Mucosa of stomach (tissue), 1 donor: ENCODE measurements at regions not wholly inside any gene's neighbourhood (a gene's known extent, or its start where the extent isn't known, plus 50 kb on each side); places are given as distances from the start of the nearest gene placed in this dataset.

Experiments used
- H3K27me3 ChIP-seq: one replicate; pipeline ENCODE4 v1.7.0; 2013; ENCODE audit warnings: mild to moderate bottlenecking, low read length; ENCODE audit not compliant: control insufficient read depth, insufficient read depth
- H3K36me3 ChIP-seq: one replicate; pipeline ENCODE4 v1.7.0; 2013; ENCODE audit warnings: low read length; ENCODE audit not compliant: control insufficient read depth, insufficient read depth
- H3K4me1 ChIP-seq: one replicate; pipeline ENCODE4 v1.7.0; 2013; ENCODE audit warnings: mild to moderate bottlenecking, low read length; ENCODE audit not compliant: control insufficient read depth, insufficient read depth
- H3K4me3 ChIP-seq: one replicate; pipeline ENCODE4 v1.7.0; 2013; ENCODE audit warnings: low read length
- H3K9ac ChIP-seq: one replicate; pipeline ENCODE4 v1.7.0; 2013; ENCODE audit warnings: mild to moderate bottlenecking, low read length, moderate library complexity
- H3K9me3 ChIP-seq: one replicate; pipeline ENCODE4 v1.7.0; 2013; ENCODE audit warnings: mild to moderate bottlenecking, low read length, moderate library complexity; ENCODE audit not compliant: control insufficient read depth
- donor health status: Pancreatic carcinoma.

DNA sequence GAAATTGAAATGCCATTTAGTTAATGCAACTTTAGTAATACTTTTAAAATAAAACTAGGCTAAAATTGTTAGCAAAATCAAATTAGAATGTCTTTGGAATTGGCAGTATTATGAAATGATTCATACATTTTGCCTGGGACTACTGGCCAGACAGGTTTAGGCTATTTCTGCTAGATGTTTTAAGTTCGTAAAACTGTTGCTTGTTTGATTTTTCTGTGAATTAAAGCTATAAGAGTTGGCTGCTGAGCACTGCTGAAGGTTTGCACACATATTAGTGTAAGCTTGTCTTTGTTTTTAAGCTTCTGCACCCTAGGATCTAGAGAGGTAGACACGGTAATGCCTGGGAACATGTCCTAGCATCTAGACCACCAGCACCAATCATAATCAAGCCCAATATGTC is 1094.6 kb upstream of the ADGRL4 start:
- no peaks in the 10 kb centered on the region for H3K27me3 ChIP-seq
- no peaks in the 10 kb centered on the region for H3K9me3 ChIP-seq
- no peak overlapping the region for H3K9ac ChIP-seq

DNA sequence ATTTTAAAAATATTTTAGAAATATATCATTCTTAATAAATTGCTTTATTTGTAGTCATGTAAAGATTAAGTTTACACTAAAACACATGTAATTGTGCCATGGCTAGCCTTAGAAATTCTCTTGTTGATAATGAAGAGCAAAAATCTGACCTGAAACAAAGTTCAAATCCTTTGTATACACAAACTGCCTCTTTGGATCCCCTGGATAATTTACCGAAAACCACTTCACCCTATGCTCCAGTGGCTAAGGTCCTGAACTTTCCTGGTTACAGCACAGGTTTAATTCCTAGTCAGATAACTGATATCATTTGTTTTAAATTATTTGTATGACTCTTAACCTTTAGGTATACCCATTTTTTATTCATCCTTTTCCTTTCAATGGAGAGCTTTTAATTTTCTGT is 1093.2 kb upstream of the ADGRL4 start:
- H3K4me1 ChIP-seq, result no peaks in the 10 kb centered on the region
- no peaks in the 10 kb centered on the region for H3K36me3 ChIP-seq
- no peaks in the 10 kb centered on the region for H3K27me3 ChIP-seq
- no peaks in the 10 kb centered on the region for H3K9me3 ChIP-seq
- H3K4me3 ChIP-seq, result no peak overlapping the region
- H3K9ac ChIP-seq, result no peak overlapping the region

More for the DNA sequence above, 1094.6 kb upstream of the ADGRL4 start:
- H3K4me3 ChIP-seq, result no peak overlapping the region
- H3K4me1 ChIP-seq, result no peaks in the 10 kb centered on the region
- no peaks in the 10 kb centered on the region for H3K36me3 ChIP-seq

DNA sequence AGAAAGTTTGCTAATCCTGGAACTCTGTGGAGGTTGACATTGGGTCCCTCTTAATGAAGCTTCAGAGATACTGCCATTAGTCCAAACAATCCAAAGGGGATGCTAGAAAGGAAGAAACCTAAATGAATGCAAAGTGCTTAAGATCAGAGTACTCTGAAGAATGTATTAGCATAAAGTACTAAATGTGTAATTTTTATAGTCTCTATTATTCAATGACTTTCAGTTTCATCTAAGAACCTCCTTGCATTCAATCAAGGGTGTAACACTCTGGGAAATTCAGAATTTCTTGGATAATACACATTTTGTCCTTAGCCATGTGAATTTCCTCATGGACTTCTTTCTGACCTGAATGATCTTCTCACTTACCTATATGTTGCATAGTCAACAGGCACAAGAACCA is 1078.5 kb upstream of the ADGRL4 start:
- Histone ChIP-seq H3K36me3 (no peaks in the 10 kb centered on the region), H3K4me1 (no peaks in the 10 kb centered on the region), H3K4me3 (no peak overlapping the region), H3K27me3 (no peaks in the 10 kb centered on the region), H3K9me3 (no peaks in the 10 kb centered on the region), H3K9ac (no peak overlapping the region)

DNA sequence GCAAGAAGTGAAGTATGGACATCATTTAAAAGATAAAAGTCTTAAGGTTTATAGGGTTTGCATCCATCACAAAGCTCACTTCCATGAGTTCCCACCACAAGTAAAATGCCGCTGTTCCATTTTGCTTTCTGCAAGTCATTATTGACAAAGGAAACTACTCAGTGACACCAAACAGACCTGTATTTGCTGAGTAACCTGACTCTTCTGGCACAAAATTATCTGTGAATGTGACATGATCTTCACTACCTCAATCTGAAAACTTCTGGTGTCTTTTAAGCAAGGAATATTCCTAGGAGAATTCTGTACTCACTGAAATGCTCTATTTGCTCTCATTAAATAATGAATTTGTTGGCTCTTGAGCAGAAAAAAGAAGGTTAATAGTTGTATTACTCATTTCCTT is 1077.4 kb upstream of the ADGRL4 start:
- no peaks in the 10 kb centered on the region for H3K4me1 ChIP-seq
- H3K27me3 ChIP-seq, result no peaks in the 10 kb centered on the region
- no peaks in the 10 kb centered on the region for H3K9me3 ChIP-seq

DNA sequence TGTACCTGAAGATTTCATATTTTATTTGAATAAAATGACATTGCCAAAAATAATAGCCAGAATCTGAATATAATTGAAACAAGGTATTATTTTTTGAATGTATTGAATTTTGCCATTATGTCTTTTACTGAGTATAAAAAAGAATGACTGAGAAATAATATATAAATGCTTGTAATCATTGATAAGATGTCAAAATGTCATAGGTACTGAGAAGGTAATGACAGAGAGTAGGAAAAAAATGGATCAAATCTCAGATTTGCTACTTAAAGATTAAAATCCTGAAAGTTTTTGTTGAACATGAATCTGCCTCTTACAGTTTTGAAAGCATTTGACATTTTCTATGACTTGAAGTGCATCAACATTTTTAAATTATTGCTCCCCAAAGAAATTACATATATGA is 1069.9 kb upstream of the ADGRL4 start:
- no peak overlapping the region for H3K4me3 ChIP-seq
- H3K27me3 ChIP-seq, result no peaks in the 10 kb centered on the region
- H3K36me3 ChIP-seq, result no peaks in the 10 kb centered on the region
- H3K9ac ChIP-seq, result no peak overlapping the region
- H3K9me3 ChIP-seq, result no peaks in the 10 kb centered on the region
- no peaks in the 10 kb centered on the region for H3K4me1 ChIP-seq

More for the DNA sequence above, 1077.4 kb upstream of the ADGRL4 start:
- H3K4me3 ChIP-seq, result no peak overlapping the region
- H3K9ac ChIP-seq, result no peak overlapping the region
- H3K36me3 ChIP-seq, result no peaks in the 10 kb centered on the region

DNA sequence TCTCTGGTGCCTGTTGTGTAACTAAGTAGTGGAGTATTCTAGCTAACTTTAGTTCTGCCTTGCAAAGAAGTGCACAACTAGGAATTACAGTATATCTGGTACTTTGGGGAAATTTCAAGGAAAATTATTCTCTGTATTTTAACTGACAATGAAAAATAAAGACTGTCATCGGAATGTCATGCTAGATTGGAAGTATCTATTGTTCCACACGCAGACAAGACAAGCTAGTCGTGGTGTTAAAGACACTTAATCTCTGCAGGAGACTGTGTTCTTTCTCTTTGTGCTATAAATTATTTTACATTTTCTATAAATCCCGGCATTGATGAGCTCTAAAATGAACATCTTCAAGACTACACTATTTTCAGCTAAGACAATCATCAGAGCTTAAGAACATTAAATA is 1068.8 kb upstream of the ADGRL4 start:
- Histone ChIP-seq H3K27me3 (no peaks in the 10 kb centered on the region), H3K4me3 (no peak overlapping the region), H3K9me3 (no peaks in the 10 kb centered on the region), H3K9ac (no peak overlapping the region), H3K36me3 (no peaks in the 10 kb centered on the region), H3K4me1 (no peaks in the 10 kb centered on the region)

DNA sequence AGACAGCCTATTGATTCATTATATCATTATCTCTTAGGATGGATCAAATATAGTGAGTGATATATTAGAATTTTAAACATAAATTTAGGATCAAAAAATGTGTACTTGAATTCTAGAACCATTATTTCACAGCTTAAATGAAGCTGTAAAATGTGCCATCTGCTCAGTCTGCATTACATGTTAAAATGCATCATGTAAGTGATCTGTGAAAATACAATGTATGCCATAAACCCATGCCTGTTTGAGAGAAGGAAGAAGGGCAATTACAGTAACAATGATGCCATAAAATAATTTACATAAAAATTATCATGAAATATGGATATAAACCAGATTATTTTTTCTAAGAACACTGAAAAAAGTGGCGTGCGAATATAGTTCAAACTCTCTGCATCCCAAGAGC is 1066.0 kb upstream of the ADGRL4 start:
- H3K27me3 ChIP-seq, result no peaks in the 10 kb centered on the region
- H3K9me3 ChIP-seq, result no peaks in the 10 kb centered on the region
- H3K9ac ChIP-seq, result no peak overlapping the region
- no peak overlapping the region for H3K4me3 ChIP-seq
- H3K4me1 ChIP-seq, result no peaks in the 10 kb centered on the region
- H3K36me3 ChIP-seq, result no peaks in the 10 kb centered on the region

DNA sequence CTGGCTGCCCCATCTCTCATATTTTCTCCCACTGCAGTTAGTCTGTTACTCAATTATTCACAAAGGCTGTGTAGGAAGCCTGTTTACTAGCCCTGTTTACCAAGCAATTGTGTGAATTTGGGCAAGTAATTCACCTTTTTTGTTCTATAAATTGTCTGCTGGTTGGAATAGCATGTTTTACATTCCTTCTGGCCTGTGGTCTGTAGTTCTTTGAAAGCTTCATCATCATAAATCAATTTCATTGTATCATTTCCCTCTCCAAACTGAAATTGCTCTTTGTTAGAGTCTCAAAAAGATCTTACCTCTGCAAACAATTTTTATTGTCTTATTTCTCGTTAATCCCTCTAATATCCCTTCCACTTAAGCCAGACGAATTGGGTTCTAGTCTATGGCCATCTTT is 1059.5 kb upstream of the ADGRL4 start:
- Histone ChIP-seq H3K4me3 (no peak overlapping the region), H3K9ac (no peak overlapping the region), H3K36me3 (no peaks in the 10 kb centered on the region), H3K9me3 (no peaks in the 10 kb centered on the region), H3K4me1 (no peaks in the 10 kb centered on the region), H3K27me3 (no peaks in the 10 kb centered on the region)

DNA sequence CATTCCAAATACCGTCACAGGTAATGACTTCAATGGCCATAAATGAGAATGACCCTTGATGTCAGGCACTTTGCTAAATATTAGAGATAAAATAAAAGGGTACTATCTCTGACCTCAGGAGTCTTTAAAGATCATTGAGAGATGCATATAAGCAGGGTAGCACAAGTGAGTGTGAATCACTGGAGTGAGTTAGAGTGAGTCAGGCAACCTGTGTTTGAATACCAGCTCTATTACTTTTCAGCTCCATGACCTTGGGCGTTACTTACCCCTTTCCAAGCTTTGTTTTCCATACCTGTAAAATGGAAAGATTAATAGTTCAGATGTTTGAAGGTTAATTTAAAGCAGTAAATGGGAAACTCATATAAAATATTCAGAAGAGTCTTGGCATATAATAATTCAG is 1058.0 kb upstream of the ADGRL4 start:
- Histone ChIP-seq H3K36me3 (no peaks in the 10 kb centered on the region), H3K9me3 (no peaks in the 10 kb centered on the region), H3K9ac (no peak overlapping the region), H3K4me3 (no peak overlapping the region), H3K27me3 (no peaks in the 10 kb centered on the region), H3K4me1 (no peaks in the 10 kb centered on the region)

DNA sequence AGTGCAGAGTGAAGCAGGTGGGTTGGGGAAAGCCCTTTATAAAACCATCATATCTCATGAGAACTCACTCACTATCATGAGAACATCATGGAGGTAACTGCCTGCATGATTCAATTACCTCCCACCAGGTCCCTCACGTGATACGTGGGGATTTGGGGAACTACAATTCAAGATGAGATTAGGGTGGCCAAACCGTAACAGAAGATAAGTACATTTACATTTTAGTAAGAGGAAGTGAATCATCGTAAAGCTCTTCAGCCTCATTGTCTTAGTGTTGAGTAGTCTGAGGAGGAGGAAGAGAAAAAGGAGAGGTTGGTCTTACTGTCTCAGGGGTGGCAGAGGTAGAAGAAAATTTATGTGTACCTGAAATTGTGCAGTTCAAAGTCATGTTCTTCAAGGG is 1053.4 kb upstream of the ADGRL4 start:
- Histone ChIP-seq H3K27me3 (no peaks in the 10 kb centered on the region), H3K9ac (no peak overlapping the region), H3K9me3 (no peaks in the 10 kb centered on the region), H3K4me3 (no peak overlapping the region), H3K36me3 (no peaks in the 10 kb centered on the region), H3K4me1 (no peaks in the 10 kb centered on the region)

DNA sequence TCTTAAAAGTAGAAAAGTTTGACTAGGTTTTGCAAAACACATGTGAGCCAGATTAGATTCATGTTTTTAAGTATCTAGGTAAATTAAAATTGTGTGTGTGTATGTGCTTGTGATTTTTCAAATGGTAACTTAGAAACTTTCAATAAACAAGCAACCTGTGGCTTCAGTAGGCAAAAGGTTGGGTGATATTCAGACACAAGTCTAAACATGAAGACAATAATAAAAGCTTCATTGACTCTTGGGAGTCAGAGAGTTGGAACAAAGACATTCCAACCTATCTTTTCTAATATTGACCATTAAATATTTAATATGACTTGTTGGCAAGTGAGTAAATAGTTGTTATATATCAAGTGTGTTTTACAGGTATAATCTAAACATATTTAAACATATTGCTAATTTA is 1049.6 kb upstream of the ADGRL4 start:
- Histone ChIP-seq H3K4me1 (no peaks in the 10 kb centered on the region), H3K9me3 (no peaks in the 10 kb centered on the region), H3K9ac (no peak overlapping the region), H3K27me3 (no peaks in the 10 kb centered on the region), H3K36me3 (no peaks in the 10 kb centered on the region), H3K4me3 (no peak overlapping the region)

DNA sequence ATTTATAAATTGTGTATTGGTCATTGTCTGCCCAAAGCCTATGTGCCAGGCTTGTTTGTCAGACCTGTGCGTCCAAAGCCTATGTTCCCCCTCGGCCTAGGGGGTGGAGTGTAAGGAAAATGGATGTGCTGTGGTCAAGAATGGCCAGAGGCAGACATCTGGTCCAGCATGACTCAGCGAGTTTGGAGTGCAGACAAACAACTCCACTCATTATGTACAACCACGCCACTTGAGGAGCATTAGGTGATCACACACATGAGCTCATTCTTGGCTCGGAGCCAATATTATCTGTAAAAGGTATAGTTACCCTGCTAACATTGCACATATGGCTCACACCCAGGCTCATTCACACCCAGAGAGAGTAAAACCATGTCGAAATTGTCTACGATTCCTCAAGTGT is 1047.6 kb upstream of the ADGRL4 start:
- H3K4me3 ChIP-seq, result no peak overlapping the region
- H3K36me3 ChIP-seq, result no peaks in the 10 kb centered on the region
- no peaks in the 10 kb centered on the region for H3K4me1 ChIP-seq
- no peaks in the 10 kb centered on the region for H3K27me3 ChIP-seq
- H3K9ac ChIP-seq, result no peak overlapping the region
- no peaks in the 10 kb centered on the region for H3K9me3 ChIP-seq

DNA sequence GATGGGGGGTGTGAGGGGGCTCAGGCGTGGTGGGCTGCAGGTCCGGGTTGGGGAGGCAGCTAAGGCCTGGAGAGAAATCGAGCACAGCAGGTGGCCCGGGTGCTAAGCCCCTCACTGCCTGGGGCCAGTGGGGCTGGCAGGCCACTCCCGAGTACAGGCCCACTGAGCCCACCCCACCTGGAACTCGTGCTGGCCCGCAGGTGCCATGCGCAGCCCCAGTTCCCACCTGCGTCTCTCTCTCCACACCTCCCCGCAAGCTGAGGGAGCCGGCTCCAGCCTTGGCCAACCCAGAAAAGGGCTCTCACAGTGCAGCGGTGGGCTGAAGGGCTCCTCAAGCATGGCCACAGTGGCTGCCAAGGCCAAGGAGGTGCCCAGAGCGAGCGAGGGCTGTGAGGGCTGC is 1047.1 kb upstream of the ADGRL4 start:
- Histone ChIP-seq H3K27me3 (no peaks in the 10 kb centered on the region), H3K4me1 (no peaks in the 10 kb centered on the region), H3K36me3 (no peaks in the 10 kb centered on the region), H3K9ac (no peak overlapping the region), H3K9me3 (no peaks in the 10 kb centered on the region), H3K4me3 (no peak overlapping the region)
